Adrenal gland (tissue), 9 donors: ENCODE measurements at regions not wholly inside any gene's neighbourhood (a gene's known extent, or its start where the extent isn't known, plus 50 kb on each side); places are given as distances from the start of the nearest gene placed in this dataset.
A peak's percentile ranks its signal among the peaks of the same experiment; 100 is the strongest.

Experiments used
- DNase-seq, 7 donors: peaks; one replicate each; pipeline ENCODE4 v3.0.0-alpha.2; 2019 to 2020
- H3K27ac ChIP-seq, 5 donors: fragments of 200-600 bp; sonication (generic) in 4 of 5; 1 replicate in 3 of 5; 2 replicates in 2 of 5; pipeline versions ENCODE4 v1.5.1 to v1.8.0; 2016 to 2020; ENCODE audit warnings: mild to moderate bottlenecking in 1 of 5
- H3K27me3 ChIP-seq: fragments of 200-600 bp; 2 replicates; pipeline ENCODE4 v1.8.0; 2021
- H3K36me3 ChIP-seq, 2 donors: fragments of 200-600 bp; replicated peaks in 1 of 2; 1 replicate in 1 of 2; 2 replicates in 1 of 2; pipeline versions ENCODE4 v1.5.1 to v1.8.0; 2018 to 2022
- H3K4me1 ChIP-seq, 2 donors: fragments of 200-600 bp; replicated peaks in 1 of 2; 1 replicate in 1 of 2; 2 replicates in 1 of 2; pipeline versions ENCODE4 v1.5.1 to v1.8.0; 2018 to 2021
- H3K4me3 ChIP-seq, 4 donors: fragments of 200-600 bp; sonication (generic) in 3 of 4; one replicate each; pipeline ENCODE4 v1.5.1; 2016 to 2018
- H3K9me3 ChIP-seq, 3 donors: fragments of 200-600 bp; sonication (generic) in 1 of 3; replicated peaks in 1 of 3; 1 replicate in 2 of 3; 2 replicates in 1 of 3; pipeline versions ENCODE4 v1.5.1 to v1.8.0; 2016 to 2021
- CTCF ChIP-seq, 6 experiments: fragments of 450-650 bp in 4 of 6; fragments of 200-600 bp in 2 of 6; sonication (generic) in 1 of 6; IDR thresholded peaks; 1 replicate in 5 of 6; 2 replicates in 1 of 6; pipeline versions ENCODE4 v1.5.1 to v1.8.0; 2016 to 2021; ENCODE audit warnings: antibody characterized with exemption in 6 of 6, mild to moderate bottlenecking in 2 of 6, moderate library complexity in 1 of 6
- POLR2A ChIP-seq, 2 donors: fragments of 450-650 bp; IDR thresholded peaks; one replicate each; pipeline ENCODE4 v1.6.1; 2017; ENCODE audit warnings: antibody characterized with exemption in 2 of 2, mild to moderate bottlenecking in 2 of 2, moderate library complexity in 1 of 2
- WGBS, 4 donors: extraction: QIAGEN DNeasy Blood & Tissue Kit in 2 of 4; methylation state at CpG; one replicate each; pipeline versions ENCODE4 v1.1.5 to v1.1.7; 2013 to 2017; 5-methylcytosine and 5-hydroxymethylcytosine counted together
- intact Hi-C, 2 donors: fragments of 100-400 bp; cut with DNase I; formaldehyde crosslinking; loops; one replicate each; pipeline versions ENCODE4 v1.14.1 to v1.15.0; 2022 to 2023
- donor health status: healthy with polysubstance abuse.
- donor health status: Bipolar disorder and iron deficiency.
- donor health status: DM: yes; HTN: yes; CAD: no.
- donor health status: DM: no; HTN: no; CAD: no.
- donor health status: DM: no; HTN: no; CAD: no.

DNA sequence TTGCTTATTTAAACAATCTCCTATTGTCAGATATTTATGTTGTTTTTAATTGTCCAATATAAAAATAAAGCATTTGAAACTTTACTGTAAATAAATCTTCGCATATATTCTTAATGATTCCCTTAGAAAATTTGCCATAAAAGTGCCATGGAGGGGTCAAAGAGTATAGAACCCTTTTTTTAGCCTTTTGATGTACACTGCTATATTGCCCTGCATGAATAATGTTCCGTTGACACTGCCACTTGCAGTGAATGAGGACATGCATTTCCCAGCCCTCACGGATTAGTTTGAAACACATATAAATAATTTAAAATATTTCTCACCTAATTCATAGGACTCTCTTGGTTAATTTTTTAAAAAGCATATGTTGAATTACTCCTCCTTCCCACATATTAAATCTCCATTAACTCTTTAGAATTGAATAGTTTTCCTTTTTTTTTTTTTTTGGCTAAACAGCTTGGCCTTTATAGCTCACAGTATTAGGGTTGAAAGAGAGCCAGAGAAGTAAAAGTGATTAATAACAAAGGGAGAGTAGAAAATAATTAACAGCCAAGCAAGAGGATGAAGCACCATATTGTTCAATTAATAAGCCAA lies 129.8 kb upstream of the SGCD start:
- no peaks in the 10 kb centered on the region for H3K27me3 ChIP-seq
- intact Hi-C loops = no loop called here
- no peaks in the 10 kb centered on the region for H3K9me3 ChIP-seq
- no peaks in the 10 kb centered on the region for H3K36me3 ChIP-seq
- no peaks in the 10 kb centered on the region for H3K4me1 ChIP-seq
- no peak for DNase-seq
- TF ChIP-seq CTCF (IDR thresholded peaks at IDR 0.05) = no peak
- no peak for TF ChIP-seq POLR2A (IDR thresholded peaks at IDR 0.05)
- no peak overlapping the region for H3K27ac ChIP-seq
- H3K4me3 ChIP-seq = no peak overlapping the region
- WGBS, 4 donors = 71 to 77% (median 75%) methylated on average over 3 of the region's 3 CpGs

GRCh38 chr5:156199045-156199444 lies 127.9 kb upstream of the SGCD start:
- 90 to 100% (median 92%) methylated on average over 1 of the region's 1 CpG for WGBS, 4 donors
- Histone ChIP-seq H3K4me1 (no peaks in the 10 kb centered on the region), H3K27ac (no peak overlapping the region), H3K27me3 (no peaks in the 10 kb centered on the region), H3K36me3 (no peaks in the 10 kb centered on the region), H3K4me3 (no peak overlapping the region), H3K9me3 (no peaks in the 10 kb centered on the region)
- DNase-seq = no peak
- no peak for TF ChIP-seq CTCF (IDR thresholded peaks at IDR 0.05)
- TF ChIP-seq POLR2A (IDR thresholded peaks at IDR 0.05) = no peak
- intact Hi-C loops = no loop called here

- no peak for DNase-seq
- no peak overlapping the region for H3K4me3 ChIP-seq
- H3K4me1 ChIP-seq = no peaks in the 10 kb centered on the region
- intact Hi-C loops = no loop called here
- TF ChIP-seq POLR2A (IDR thresholded peaks at IDR 0.05) = no peak
- no peak for TF ChIP-seq CTCF (IDR thresholded peaks at IDR 0.05)
- WGBS, 4 donors = 74 to 78% (median 76%) methylated on average over 8 of the region's 8 CpGs
- H3K9me3 ChIP-seq = no peaks in the 10 kb centered on the region
- H3K27ac ChIP-seq = no peak overlapping the region
- no peaks in the 10 kb centered on the region for H3K27me3 ChIP-seq
- H3K36me3 ChIP-seq = no peaks in the 10 kb centered on the region
Measured at GRCh38 chr5:156200938-156201787, 125.8 kb upstream of the SGCD start.

DNA sequence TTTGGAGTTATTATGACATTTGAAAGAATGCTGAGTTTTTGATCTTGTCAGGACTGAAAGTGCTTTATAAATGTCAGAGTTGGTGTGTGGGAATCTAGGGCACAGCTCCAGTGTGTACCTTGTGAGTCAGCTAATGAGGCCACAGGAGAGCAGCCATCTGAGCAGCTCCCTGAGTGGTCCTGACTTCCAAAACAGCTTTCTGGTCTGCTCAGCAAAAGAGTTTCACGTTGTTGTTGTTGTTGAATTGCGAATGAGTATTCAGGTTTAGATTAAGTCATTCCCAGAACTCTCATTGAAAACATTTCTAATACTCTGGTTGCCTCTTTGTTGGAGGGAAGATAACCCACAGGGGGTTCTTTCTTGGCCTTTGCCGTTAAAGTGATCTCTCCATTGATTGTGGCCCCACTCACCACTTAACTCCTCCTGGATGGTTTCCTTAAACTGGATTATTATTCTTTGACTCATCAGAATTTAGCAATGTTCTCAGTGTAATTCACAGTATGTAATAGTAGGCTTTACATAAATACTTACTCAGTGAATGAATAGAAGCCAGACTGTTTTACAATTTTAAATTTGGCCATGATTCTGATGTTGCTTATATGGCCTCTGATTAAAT lies 125.1 kb upstream of the SGCD start:
- intact Hi-C loops = no loop called here
- no peaks in the 10 kb centered on the region for H3K9me3 ChIP-seq
- H3K4me1 ChIP-seq = no peaks in the 10 kb centered on the region
- WGBS, 4 donors = 43 to 66% (median 52%) methylated on average over 3 of the region's 3 CpGs
- TF ChIP-seq CTCF (IDR thresholded peaks at IDR 0.05) (no peak), POLR2A (IDR thresholded peaks at IDR 0.05) (no peak)
- no peak overlapping the region for H3K27ac ChIP-seq
- DNase-seq = peak in 1 of 7 donors; percentile 2
- no peaks in the 10 kb centered on the region for H3K27me3 ChIP-seq
- H3K4me3 ChIP-seq = no peak overlapping the region
- H3K36me3 ChIP-seq = no peaks in the 10 kb centered on the region
